ENCODE measurements at regions not wholly inside any gene's neighbourhood (a gene's known extent, or its start where the extent isn't known, plus 50 kb on each side); places are given as distances from the start of the nearest gene placed in this dataset.

- FAIRE-seq (no peak), DNase-seq (ENCODE audit: low read depth) (peak; percentile 76)
- no peaks in the 10 kb centered on the region for H3K36me3 ChIP-seq (ENCODE audit: control insufficient read depth, insufficient read depth, low read length)
- H3K4me3 ChIP-seq (ENCODE audit: low read depth, low read length): no peak overlapping the region
- H3K27me3 ChIP-seq (ENCODE audit: control insufficient read depth, insufficient read depth, low read length): no peaks in the 10 kb centered on the region
- no peak for TF ChIP-seq CTCF (IDR thresholded peaks at IDR 0.05; ENCODE audit: insufficient read depth, low read length, severe bottlenecking)
Measured at GRCh38 chr4:10267066-10267465, 150.5 kb upstream of the WDR1 start.

GRCh38 chr4:10260777-10261176, 144.2 kb upstream of the WDR1 start:
- Histone ChIP-seq H3K27me3 (ENCODE audit: control insufficient read depth, insufficient read depth, low read length) (no peaks in the 10 kb centered on the region), H3K36me3 (ENCODE audit: control insufficient read depth, insufficient read depth, low read length) (no peaks in the 10 kb centered on the region), H3K4me3 (ENCODE audit: low read depth, low read length) (no peak overlapping the region)
- no peak for FAIRE-seq
- no peak for DNase-seq (ENCODE audit: low read depth)
- no peak for TF ChIP-seq CTCF (IDR thresholded peaks at IDR 0.05; ENCODE audit: insufficient read depth, low read length, severe bottlenecking)

GRCh38 chr4:10259976-10260375, 143.4 kb upstream of the WDR1 start:
- DNase-seq (ENCODE audit: low read depth): no peak
- TF ChIP-seq CTCF (IDR thresholded peaks at IDR 0.05; ENCODE audit: insufficient read depth, low read length, severe bottlenecking): no peak
- FAIRE-seq: no peak
- Histone ChIP-seq H3K27me3 (ENCODE audit: control insufficient read depth, insufficient read depth, low read length) (no peaks in the 10 kb centered on the region), H3K36me3 (ENCODE audit: control insufficient read depth, insufficient read depth, low read length) (no peaks in the 10 kb centered on the region), H3K4me3 (ENCODE audit: low read depth, low read length) (no peak overlapping the region)

GRCh38 chr4:10256203-10256602, 139.6 kb upstream of the WDR1 start:
- H3K36me3 ChIP-seq (ENCODE audit: control insufficient read depth, insufficient read depth, low read length): no peaks in the 10 kb centered on the region
- no peak overlapping the region for H3K4me3 ChIP-seq (ENCODE audit: low read depth, low read length)
- FAIRE-seq (no peak), DNase-seq (ENCODE audit: low read depth) (no peak)
- H3K27me3 ChIP-seq (ENCODE audit: control insufficient read depth, insufficient read depth, low read length): no peaks in the 10 kb centered on the region
- TF ChIP-seq CTCF (IDR thresholded peaks at IDR 0.05; ENCODE audit: insufficient read depth, low read length, severe bottlenecking): no peak

- Histone ChIP-seq H3K4me3 (ENCODE audit: low read depth, low read length) (no peak overlapping the region), H3K36me3 (ENCODE audit: control insufficient read depth, insufficient read depth, low read length) (no peaks in the 10 kb centered on the region), H3K27me3 (ENCODE audit: control insufficient read depth, insufficient read depth, low read length) (peaks cover 3% of the 10 kb centered on the region)
- FAIRE-seq (peak; percentile 96), DNase-seq (ENCODE audit: low read depth) (peak; percentile 85)
- TF ChIP-seq CTCF (IDR thresholded peaks at IDR 0.05; ENCODE audit: insufficient read depth, low read length, severe bottlenecking): no peak
Measured at GRCh38 chr4:10253765-10254164, 137.2 kb upstream of the WDR1 start.

DNA sequence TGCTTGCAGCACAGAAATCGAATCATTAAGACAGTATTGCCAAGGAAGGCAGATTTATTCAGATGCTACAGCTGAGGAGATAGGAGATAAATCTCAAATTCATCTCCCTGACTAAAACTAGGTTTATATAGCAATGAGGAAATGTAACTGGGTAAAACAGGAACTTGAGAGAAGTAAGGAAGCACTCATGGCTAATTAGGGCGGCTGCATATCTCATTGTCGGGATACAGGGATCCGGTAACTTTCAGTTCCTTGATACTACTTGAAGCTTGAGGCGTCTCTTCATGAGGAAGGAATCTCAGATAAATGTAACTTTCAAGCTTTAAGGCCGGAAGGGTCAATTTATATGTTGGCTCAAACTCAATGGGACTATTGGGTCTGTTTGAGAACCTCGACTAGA, 129.2 kb upstream of the WDR1 start:
- H3K36me3 ChIP-seq (ENCODE audit: control insufficient read depth, insufficient read depth, low read length): no peaks in the 10 kb centered on the region
- FAIRE-seq (no peak), DNase-seq (ENCODE audit: low read depth) (no peak)
- TF ChIP-seq CTCF (IDR thresholded peaks at IDR 0.05; ENCODE audit: insufficient read depth, low read length, severe bottlenecking): no peak
- H3K27me3 ChIP-seq (ENCODE audit: control insufficient read depth, insufficient read depth, low read length): peaks cover 3% of the 10 kb centered on the region
- H3K4me3 ChIP-seq (ENCODE audit: low read depth, low read length): no peak overlapping the region
